Nephron progenitor cell (in vitro differentiated cells): ENCODE measurements at regions not wholly inside any gene's neighbourhood (a gene's known extent, or its start where the extent isn't known, plus 50 kb on each side); places are given as distances from the start of the nearest gene placed in this dataset.
A peak's percentile ranks its signal among the peaks of the same experiment; 100 is the strongest.

ENCODE experiments used
- DNase-seq: peaks from one replicate; pipeline ENCODE4 v3.0.0; 2021
- H3K27ac Mint-ChIP-seq: 2 replicates; pipeline ENCODE4 v1.8.0; 2021; ENCODE audit warnings: mild to moderate bottlenecking, moderate library complexity, mixed read lengths
- H3K27me3 Mint-ChIP-seq: 2 replicates; pipeline ENCODE4 v1.8.0; 2021; ENCODE audit warnings: mild to moderate bottlenecking, low read depth, mixed read lengths; ENCODE audit not compliant: poor library complexity
- H3K36me3 Mint-ChIP-seq: 2 replicates; pipeline ENCODE4 v1.8.0; 2021; ENCODE audit warnings: low read depth, mixed read lengths
- H3K4me1 Mint-ChIP-seq: 2 replicates; pipeline ENCODE4 v1.8.0; 2021; ENCODE audit warnings: mixed read lengths
- H3K4me3 Mint-ChIP-seq: 2 replicates; pipeline ENCODE4 v1.8.0; 2021; ENCODE audit warnings: mild to moderate bottlenecking, moderate library complexity, mixed read lengths
- H3K9me3 Mint-ChIP-seq: 2 replicates; pipeline ENCODE4 v1.8.0; 2021; ENCODE audit warnings: mild to moderate bottlenecking, moderate library complexity, mixed read lengths
- CTCF ChIP-seq: fragments of 200-600 bp; sonication (generic); IDR thresholded peaks from 2 replicates; pipeline ENCODE4 v1.5.0; 2021; ENCODE audit warnings: antibody characterized with exemption

GRCh38 chr10:117892681-117893220 is 154.0 kb downstream of the RAB11FIP2 start:
- no peak overlapping the region for H3K4me3 Mint-ChIP-seq
- peaks cover 23% of the 10 kb centered on the region for H3K4me1 Mint-ChIP-seq
- no peak for TF ChIP-seq CTCF
- H3K9me3 Mint-ChIP-seq = no peaks in the 10 kb centered on the region
- H3K36me3 Mint-ChIP-seq = no peaks in the 10 kb centered on the region
- DNase-seq = no peak
- peaks cover 4% of the 10 kb centered on the region for H3K27me3 Mint-ChIP-seq
- H3K27ac Mint-ChIP-seq = peak overlapping the region; percentile 1

- H3K4me1 Mint-ChIP-seq = peaks cover 34% of the 10 kb centered on the region
- H3K27me3 Mint-ChIP-seq = peaks cover 4% of the 10 kb centered on the region
- H3K36me3 Mint-ChIP-seq = no peaks in the 10 kb centered on the region
- peak overlapping the region; percentile 73 for H3K27ac Mint-ChIP-seq
- no peak overlapping the region for H3K4me3 Mint-ChIP-seq
- no peak for TF ChIP-seq CTCF
- H3K9me3 Mint-ChIP-seq = no peaks in the 10 kb centered on the region
- no peak for DNase-seq
These were observed 152.4 kb downstream of the RAB11FIP2 start for GRCh38 chr10:117894339-117894738.

- Mint-ChIP-seq H3K27ac (no peak overlapping the region), H3K9me3 (no peaks in the 10 kb centered on the region), H3K4me3 (no peak overlapping the region), H3K36me3 (no peaks in the 10 kb centered on the region), H3K4me1 (peaks cover 55% of the 10 kb centered on the region), H3K27me3 (peaks cover 7% of the 10 kb centered on the region)
- TF ChIP-seq CTCF = no peak
- DNase-seq = no peak
These were observed 150.2 kb downstream of the RAB11FIP2 start for GRCh38 chr10:117896517-117896916.

- Mint-ChIP-seq H3K4me3 (no peak overlapping the region), H3K9me3 (no peaks in the 10 kb centered on the region), H3K4me1 (peaks cover 36% of the 10 kb centered on the region), H3K36me3 (no peaks in the 10 kb centered on the region), H3K27me3 (peaks cover 11% of the 10 kb centered on the region), H3K27ac (peak overlapping the region; percentile 89)
- TF ChIP-seq CTCF = no peak
- peak; percentile 5 for DNase-seq
These were observed 147.5 kb downstream of the RAB11FIP2 start for GRCh38 chr10:117899181-117899683.

GRCh38 chr10:117900280-117900679 is 146.5 kb downstream of the RAB11FIP2 start:
- Mint-ChIP-seq H3K27ac (no peak overlapping the region), H3K36me3 (no peaks in the 10 kb centered on the region), H3K4me3 (no peak overlapping the region), H3K27me3 (peaks cover 11% of the 10 kb centered on the region), H3K4me1 (peaks cover 33% of the 10 kb centered on the region), H3K9me3 (no peaks in the 10 kb centered on the region)
- DNase-seq = no peak
- no peak for TF ChIP-seq CTCF

GRCh38 chr10:117903854-117904253 is 142.9 kb downstream of the RAB11FIP2 start:
- TF ChIP-seq CTCF = no peak
- H3K9me3 Mint-ChIP-seq = no peaks in the 10 kb centered on the region
- no peak overlapping the region for H3K27ac Mint-ChIP-seq
- no peak for DNase-seq
- peaks cover 26% of the 10 kb centered on the region for H3K4me1 Mint-ChIP-seq
- peaks cover 26% of the 10 kb centered on the region for H3K27me3 Mint-ChIP-seq
- no peaks in the 10 kb centered on the region for H3K36me3 Mint-ChIP-seq
- no peak overlapping the region for H3K4me3 Mint-ChIP-seq
